NCI-H82 treated with DMSO at 0.1 percent for 48 hours (cell line): ENCODE measurements at regions not wholly inside any gene's neighbourhood (a gene's known extent, or its start where the extent isn't known, plus 50 kb on each side); places are given as distances from the start of the nearest gene placed in this dataset.
"Not testable (repeated sequence)": the region's sequence is repeated elsewhere in the genome, so short reads cannot be mapped to it uniquely, and the experiment has no call there.

Source experiments
- DNase-seq: peaks from one replicate; lab custom pipeline; 2025; ENCODE audit not compliant: unreplicated experiment; lab: John Stamatoyannopoulos, UW

DNA sequence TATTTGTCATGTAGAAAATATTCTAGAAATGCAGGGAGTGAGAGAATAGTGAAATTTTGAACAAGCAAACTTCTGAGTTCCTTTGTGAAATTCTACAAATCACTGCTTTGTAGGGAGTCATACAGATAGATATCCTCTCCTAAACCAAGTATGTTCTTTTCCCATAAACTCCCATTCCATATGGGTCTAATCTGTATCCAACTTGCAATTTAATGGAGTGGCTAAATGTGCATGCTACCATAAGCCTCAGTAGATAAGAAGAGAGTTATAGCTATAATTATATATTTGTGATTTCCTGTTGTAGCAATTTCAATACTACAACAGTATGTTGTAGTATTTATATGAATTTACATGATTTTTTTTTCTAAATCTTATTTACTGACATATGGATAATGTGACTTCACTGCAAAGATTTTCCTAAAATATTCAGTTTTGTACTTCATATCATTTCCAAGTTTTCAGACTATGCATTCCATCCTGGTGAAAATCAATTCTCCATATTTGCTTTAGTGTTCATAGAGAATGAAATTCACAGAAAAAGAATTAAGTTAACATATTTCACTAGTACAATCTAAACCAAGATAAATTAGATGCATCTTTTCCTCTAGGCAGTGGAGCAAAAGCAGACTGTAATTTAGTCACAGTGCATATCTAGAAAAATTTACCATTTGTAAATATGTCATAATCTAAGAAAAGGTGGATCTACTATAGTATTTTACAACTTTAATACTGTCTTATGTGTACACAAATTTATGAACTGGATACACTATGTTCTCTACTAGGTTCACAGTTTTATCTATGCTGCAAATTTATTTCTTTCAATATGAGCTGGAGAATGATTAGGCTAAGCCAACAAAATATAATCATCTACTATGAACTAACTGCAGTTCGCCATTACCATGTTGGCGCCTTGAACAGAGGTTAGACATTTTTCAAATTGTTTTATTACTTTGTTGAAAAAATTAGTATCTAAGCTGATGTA is 372.9 kb upstream of the NDST3 start:
- no peak for DNase-seq

DNA sequence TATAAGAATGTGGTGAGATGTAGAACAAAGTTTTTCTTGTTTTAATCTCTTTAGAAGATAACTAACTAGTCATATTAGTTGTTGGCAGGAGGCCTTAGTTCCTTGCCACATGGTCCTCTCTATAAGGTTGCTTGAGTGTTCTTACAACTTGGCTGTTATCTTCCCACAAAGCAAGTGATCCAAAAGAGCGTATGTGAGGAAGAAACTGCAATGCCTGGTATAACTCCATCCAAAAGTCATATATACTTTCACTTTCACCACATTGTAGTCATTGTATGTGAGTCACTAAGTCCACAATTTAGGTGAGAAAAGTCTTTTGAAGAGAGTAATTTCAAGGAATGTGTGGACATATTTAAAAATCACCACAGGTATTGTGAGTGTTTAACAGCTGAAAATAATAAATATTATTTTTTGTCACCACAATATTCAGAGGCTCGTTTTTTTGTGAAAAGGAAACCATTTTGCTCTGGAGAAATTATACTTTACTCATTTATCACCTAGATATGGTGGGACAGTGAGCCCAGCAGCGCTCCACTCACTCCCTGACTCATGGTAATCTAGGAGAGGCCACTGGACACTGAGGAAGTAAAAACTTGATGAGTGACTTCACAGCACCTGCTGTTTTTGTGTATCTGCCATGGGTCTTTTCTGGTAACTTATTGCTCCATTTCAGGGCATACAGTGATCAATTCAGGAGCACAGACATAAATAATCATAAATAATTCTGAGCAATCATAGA is 369.4 kb upstream of the NDST3 start:
- DNase-seq = no peak

DNA sequence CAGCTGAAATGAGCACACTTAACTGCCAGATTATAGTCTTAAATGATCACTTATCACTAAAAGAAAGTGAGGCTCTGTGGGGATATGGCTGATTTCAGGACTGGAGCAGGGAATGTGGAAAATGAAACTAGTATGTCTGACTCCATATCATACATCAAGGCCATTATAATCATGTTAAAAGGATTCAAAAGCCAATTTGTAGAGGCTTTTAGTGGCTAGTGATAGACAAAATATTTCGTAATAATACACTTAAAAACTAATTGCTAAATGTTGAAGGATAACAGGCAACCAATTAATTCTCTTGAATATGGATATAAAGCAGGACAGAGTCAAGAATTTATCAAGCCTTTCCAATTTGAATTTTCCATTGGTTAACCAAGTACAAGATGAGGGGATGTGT is 358.1 kb upstream of the NDST3 start:
- DNase-seq = no peak

DNA sequence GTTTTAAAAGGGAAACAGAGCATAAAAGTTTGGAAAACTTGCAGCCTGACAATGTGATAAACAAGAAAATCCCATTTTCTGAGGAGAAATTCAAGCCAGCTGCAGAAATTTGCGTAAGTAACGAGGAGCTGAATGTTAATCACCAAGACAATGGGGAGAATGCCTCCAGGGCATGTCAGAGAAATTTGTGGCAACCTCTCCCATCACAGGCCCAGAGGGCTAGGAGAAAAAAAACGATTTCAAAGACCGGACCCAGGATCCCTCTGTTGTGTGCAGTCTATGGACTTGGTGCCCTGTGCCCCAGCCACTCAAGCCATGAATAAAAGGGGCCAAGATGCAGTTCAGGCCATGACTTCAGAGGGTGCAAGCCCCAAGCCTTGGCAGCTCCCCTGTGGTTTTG is 355.4 kb upstream of the NDST3 start:
- no peak for DNase-seq

DNA sequence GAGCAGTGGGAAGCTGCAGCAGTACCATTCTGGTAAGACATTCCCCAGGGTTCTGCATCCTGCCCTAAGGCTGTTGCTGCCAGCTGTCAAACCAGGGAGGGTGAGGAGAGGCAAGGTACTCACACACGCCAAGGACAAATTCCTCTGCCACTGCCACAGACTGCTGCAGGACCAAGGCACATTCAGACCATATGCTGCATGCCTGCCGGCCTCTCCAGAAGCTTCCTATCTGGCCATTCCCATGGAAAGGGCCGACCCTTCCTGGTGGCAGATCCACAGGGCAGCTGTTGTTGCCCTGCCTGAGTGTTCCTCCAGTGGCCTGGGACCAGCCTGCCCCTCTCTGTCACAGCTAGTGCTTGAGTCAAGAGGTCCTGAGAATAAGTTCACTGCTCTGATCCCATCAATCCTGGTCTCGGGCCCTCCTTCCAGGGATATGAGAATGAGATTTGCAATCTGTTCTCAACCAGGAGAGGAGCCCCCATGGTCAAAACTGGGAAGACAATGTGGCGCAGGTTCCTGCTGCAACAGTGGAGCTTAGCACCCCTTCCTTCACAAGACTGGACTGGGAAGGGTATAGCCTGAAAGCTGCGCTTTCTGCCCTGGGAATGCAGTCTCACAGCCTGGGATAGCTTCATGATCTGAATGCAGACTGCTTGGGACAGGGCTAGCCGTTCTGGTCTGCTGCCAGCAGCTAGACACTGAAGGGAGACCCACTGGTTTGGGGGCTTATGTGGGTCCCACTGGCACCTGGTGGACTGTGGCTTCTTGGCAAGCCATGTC is 342.5 kb upstream of the NDST3 start:
- DNase-seq = no peak

DNA sequence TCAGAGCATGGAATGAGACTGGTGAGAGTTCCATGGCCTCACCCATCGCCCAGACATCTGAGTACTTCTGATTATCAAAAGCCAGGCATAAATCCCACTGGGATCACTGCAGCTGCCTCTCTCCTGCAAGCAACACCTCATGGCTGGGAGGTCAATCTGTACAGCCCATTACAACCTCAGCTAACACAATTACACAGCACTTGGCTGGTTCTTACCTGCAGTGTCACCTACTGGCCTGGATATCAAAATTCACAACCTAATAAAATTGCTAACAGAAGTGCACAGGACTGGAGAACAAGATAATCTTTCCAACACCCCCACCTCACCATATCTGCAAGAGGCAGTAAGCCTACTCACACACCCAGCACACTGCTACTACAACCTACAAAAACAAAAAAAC is 341.7 kb upstream of the NDST3 start:
- DNase-seq = no peak

DNA sequence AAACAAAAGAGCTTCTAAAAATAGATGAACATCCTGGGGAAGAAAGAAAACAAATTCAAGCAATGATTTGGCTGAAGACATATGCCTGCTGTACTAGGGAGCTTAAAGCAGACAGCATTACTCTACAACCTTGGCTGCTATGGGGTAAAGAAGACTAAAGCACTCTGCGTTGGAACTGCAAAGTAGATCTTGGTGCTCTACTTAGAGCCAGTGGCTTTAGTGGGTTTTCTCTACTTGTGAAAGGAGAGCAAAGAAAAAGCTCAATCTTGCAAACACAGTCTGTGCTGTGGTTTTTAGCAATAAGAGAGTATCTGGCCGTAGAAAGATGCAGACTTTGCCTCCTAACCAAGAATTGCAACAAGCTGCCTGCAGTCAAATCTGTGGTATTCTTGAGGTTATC is 334.7 kb upstream of the NDST3 start:
- DNase-seq = no peak

DNA sequence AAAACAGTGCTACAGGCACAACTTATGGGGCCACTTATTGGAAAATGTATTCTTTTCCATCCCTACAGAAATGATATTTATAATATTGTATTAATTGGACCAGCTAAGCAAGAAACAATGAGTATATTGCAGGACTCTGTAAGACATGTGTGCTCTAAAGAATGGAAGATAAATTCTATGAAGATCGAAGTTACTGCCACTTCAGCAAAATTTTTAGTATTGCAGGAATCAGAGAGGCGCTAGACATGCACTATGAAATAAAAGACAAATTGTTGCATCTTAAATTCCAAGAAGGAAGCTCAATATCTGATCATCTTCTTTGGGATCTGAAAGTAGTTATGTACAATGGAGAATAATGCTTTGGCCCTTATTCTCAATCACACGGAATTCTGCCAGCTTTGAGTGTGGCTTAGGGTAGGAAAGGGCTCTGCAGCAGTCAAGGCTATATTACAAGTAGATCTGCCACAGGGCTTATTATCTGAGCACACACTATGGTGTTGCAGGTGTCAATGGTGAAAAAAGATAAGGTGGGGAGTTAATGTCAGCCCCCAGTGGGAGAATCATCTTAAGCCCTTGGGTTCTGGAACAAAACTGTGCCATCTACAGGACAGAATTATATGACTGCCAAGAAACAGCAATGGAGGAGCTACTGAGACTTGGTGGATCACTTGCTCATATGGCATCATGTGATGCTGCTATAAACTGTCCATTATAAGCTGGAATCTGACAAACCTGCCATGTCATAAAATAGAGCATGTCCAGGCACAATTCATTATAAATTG is 334.0 kb upstream of the NDST3 start:
- DNase-seq = no peak

DNA sequence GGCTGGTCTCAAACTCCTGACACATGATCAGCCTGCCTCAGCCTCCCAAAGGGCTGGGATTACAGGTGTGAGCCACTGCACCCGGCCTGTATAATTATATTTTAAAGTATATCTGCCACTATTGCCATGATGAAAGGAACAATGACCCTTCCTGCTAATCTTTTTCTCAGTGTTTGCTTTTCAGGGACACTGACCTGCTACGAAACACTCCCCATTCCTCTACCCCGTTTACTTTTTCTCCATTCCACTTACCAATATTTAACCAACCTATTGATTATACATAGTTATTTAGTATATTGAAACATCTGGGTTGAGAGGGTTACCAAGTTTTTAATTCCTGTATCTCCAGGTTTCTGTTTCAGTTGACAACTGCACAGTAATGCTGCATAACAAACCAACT is 331.9 kb upstream of the NDST3 start:
- DNase-seq = no peak

DNA sequence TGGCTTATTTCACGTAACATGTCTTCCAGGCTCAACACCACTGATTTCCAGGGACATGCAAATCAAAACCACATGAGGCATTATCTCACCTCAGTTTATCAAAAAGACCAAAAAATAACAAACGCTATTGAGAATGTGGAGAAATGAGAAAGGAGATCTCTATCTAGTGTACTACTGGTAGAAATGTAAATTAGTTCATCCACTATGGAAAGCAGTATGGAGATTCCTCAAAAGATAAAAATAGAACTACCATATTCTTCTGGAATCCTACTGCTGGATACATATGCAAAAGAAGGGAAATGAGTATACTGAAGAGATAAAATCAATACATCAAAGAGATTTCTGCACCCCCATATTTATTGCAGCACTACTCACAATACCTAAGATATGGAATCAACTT is 329.6 kb upstream of the NDST3 start:
- no peak for DNase-seq

DNA sequence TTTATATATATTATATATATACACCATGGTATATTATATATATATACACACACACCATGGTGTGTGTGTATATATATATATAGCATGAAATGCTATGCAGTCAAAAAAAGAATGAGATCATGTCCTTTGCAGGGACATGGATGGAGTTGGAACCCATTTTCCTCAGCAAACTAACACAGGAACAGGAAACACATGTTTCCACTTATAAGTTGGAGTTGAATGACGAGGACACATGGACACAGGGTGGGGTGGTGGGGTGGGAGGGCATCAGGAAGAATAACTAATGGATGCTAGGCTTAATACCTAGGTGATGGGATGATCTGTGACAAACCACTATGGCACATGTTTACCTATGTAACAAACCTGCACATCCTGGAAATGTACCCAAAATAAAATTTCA is 293.6 kb upstream of the NDST3 start:
- no peak for DNase-seq

DNA sequence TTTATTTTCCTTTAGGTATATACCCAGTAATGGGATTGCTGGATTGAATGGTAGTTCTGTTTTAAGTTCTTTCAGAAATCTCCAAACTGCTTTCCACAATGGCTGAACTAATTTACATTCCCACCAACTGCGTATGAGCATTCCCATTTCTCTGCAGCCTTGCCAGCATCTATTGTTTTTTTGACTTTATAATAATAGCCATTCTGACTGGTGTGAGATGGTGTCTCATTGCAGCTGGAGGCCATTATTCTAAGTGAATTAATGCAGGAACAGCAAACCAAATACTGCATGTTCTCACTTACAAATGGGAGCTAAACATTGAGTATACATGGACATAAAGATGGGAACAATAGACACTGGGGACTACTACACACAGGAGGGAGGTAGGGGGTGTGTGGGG is 288.9 kb upstream of the NDST3 start:
- not testable (repeated sequence) for DNase-seq

DNA sequence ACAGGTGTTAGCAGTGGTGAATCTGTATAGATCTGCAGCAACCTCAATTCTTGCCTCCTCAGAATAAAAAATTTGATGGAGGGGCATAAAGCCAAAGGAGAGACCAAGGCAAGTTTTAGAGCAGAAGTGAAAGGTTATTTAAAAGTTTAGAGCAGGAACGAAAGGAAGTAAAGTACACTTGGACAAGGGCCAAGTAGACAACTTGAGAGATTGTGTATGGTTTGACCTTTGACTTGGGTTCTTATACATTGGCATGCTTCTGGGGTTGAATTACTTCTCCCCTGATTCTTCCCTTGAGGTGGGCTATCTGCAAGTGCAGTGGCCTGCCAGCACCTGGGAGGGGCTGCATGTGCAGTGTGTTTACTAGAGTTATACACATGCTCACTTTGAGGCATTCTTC is 278.8 kb upstream of the NDST3 start:
- DNase-seq = no peak

DNA sequence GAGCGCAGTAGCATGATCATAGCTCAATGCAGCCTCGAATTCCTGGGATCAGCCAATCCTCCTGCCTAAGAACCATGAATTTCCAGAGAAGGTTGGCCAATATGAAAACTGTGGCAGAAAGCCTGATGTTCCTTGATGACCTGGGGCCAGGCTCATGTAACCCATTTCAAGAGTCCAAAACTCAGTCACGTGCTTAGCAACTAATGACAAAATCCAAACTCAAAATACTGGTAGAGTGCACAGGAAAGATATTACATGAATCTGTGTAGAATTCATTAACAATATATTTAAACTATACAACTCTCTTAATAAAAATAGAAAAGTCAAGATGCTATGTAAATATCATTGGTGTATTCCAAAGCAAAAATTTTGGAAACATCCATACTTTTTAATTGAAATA is 265.7 kb upstream of the NDST3 start:
- no peak for DNase-seq

DNA sequence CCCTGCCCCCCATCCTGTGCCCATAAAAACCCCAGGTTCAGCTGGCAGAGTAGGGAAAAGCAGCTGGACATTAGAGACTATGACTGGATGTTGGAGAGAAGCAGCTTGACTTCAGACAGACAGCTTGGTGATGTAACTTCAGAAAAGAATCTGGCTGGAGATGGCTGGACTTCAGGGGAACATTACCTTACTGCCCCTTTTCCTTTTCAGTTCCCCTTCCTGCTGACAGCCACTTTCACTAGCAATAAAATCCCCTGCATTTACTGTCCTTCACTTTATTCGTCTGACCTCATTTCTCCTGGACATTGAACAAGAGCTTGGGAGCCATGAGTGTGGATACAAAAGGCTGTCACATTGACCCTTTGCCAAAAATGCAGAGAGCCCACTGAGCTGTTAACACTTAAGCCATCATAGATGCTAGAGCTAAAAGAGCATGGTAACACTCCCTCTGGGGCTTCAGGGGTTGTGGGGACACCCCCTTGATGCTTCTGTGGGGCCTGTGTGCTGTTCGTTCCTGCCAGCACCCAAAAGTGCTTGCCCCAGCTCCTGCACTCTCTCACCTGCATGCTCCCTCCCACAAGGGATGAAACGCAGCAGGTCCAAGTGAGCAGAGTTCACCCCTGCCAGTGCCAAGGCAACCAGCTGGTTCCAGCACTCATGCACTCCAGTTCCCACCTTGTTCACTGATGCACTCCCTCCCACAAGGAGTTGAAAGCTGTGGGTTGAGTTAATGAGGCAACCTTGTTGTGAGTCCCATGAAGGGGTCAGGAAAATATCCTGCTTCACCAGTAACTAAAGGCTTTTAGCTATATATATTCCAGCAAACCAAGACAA is 263.8 kb upstream of the NDST3 start:
- no peak for DNase-seq

DNA sequence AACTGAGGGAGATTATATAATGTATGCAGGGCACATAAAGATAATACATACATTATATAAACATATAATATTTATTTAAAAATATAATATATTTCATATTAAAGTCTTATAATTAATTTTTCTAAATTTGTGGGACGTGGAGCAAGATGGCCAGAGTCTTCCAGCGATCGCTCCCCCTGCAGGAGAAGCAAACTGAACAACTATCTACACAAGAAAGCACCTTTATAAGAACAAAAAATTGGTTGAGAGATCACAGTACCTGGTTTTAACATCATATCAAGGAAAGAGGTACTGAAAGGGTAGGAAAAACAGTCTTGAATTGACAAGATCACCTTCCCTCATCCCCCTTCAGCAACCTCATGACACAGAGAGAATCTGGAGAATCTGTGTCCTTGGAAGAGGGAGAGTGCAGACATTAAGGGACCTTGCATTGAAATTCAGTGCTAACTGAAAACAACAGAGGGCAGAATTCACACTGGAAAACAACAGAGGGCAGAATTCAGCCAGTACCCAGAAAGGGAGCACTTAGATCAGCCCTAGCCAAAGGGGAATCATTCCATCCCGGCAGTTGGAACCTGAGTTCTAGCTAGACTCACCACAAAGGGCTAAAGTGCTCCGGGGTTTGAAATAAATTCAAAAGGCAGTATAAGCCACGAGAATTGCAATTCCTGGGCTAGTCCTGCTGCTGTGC is 262.5 kb upstream of the NDST3 start:
- DNase-seq = no peak

DNA sequence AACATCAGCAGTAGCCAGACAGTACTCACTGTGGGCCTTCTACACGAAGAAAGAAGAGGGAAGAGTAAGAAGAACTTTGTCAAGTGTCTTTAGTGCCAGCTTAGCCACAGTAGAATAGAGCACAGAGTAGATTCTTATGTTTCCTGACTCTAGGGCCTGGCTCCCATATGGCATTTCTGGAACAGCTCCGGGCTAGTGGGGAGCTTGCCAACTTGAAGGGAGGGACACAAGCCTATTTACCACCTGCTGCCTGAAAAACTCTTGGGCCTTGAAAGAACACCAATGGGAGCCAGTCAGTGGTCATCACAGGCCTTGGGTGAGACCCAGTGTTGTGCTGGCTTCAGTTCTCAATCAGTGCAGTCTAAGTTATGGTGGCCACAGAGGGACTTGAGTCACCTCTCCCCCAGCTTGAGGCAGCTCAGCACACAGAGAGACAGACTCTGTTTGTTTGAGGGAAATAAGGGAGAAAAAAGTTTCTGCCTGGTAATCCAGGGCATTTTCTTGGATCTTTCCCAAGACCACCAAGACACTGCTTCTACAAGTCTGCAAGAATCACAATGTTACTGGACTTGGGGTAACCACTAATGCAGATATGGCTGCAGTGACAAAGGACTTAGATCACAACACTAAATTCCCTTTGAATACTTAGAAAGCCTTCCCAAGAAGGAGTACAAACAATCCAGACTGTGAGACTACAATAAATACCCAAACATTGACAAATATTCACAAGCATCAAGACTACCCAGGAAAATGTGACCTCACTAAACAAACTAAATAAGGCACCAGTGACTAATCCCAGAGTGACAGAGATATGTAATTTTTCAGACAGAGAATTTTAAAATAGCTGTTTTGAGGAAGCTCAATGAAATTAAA is 261.0 kb upstream of the NDST3 start:
- no peak for DNase-seq

DNA sequence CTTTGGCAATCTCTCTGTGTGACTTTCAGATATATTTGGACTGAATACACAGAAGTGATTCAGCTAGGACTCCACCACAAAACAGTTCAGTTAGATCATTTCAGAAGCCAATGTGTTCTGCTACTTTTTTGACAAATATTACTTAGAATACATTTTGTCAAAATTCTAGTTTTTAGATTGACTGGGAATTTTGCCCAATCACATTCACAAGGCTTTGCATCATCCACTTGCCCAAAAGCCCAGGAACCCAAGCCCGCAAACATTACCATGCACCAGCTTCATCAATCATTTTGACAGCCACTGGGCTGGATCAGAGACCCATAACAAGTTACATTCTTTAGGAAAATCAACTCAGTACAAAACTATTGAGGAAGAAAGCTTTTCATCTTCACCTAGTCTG is 256.6 kb upstream of the NDST3 start:
- DNase-seq = no peak
